ENCODE measurements at regions not wholly inside any gene's neighbourhood (a gene's known extent, or its start where the extent isn't known, plus 50 kb on each side); places are given as distances from the start of the nearest gene placed in this dataset.

- no peak for TF ChIP-seq CTCF (IDR thresholded peaks at IDR 0.05)
- no peak for TF ChIP-seq POLR2A (IDR thresholded peaks at IDR 0.05)
- TF ChIP-seq EP300 (IDR thresholded peaks at IDR 0.05): peak in 1 of 4 donors; percentile 28
- TF ChIP-seq POLR2AphosphoS5 (IDR thresholded peaks at IDR 0.05): peak in 2 of 4 donors; percentile 39 to 45
Observed at GRCh38 chr10:3935933-3936359, 150.9 kb upstream of the KLF6 start.

Data from sigmoid colon (tissue), 4 donors.